Body of pancreas (tissue), 4 donors: ENCODE measurements at regions not wholly inside any gene's neighbourhood (a gene's known extent, or its start where the extent isn't known, plus 50 kb on each side); places are given as distances from the start of the nearest gene placed in this dataset.

Experiments
- CTCF ChIP-seq, 7 experiments: fragments of 450-650 bp in 4 of 7; fragments of 200-600 bp in 3 of 7; sonication (generic) in 3 of 7; IDR thresholded peaks; one replicate each; pipeline ENCODE4 v1.5.1; 2016 to 2019; ENCODE audit warnings: antibody characterized with exemption in 7 of 7
- POLR2A ChIP-seq, 3 donors: fragments of 450-650 bp; IDR thresholded peaks; one replicate each; pipeline ENCODE4 v1.6.1; 2016; ENCODE audit warnings: antibody characterized with exemption in 3 of 3, mild to moderate bottlenecking in 2 of 3

GRCh38 chr18:39051013-39051412, 1485.4 kb upstream of the CELF4 start:
- TF ChIP-seq CTCF (IDR thresholded peaks at IDR 0.05): no peak
- no peak for TF ChIP-seq POLR2A (IDR thresholded peaks at IDR 0.05)
